GM13976 (cell line): ENCODE measurements at regions not wholly inside any gene's neighbourhood (a gene's known extent, or its start where the extent isn't known, plus 50 kb on each side); places are given as distances from the start of the nearest gene placed in this dataset.

Source experiments
- DNase-seq: peaks from one replicate; pipeline ENCODE4 v3.0.0; 2012; ENCODE audit warnings: low spot score
- CTCF ChIP-seq: IDR thresholded peaks from 2 replicates; pipeline ENCODE4 v1.5.1; 2012; ENCODE audit warnings: borderline replicate concordance, mild to moderate bottlenecking; ENCODE audit not compliant: insufficient read depth; ENCODE audit errors: extremely low read depth, missing control alignments, control extremely low read depth
- in situ Hi-C: fragments of 300-500 bp; cut with MboI; formaldehyde crosslinking; loops from one replicate; pipeline ENCODE4 v1.12.0; 2022; ENCODE audit warnings: low sequenced_read_pairs, mixed read lengths, inconsistent platforms; ENCODE audit not compliant: unreplicated experiment

- no peak for TF ChIP-seq CTCF
- in situ Hi-C loops: no loop called here
- DNase-seq: no peak
Observed at GRCh38 chr12:115774148-115774895, 503.2 kb downstream of the MED13L start.

- TF ChIP-seq CTCF: no peak
- no peak for DNase-seq
- in situ Hi-C loops: no loop called here
Observed at GRCh38 chr12:115771601-115772000, 505.9 kb downstream of the MED13L start.

GRCh38 chr12:115771065-115771464, 506.4 kb downstream of the MED13L start:
- TF ChIP-seq CTCF: no peak
- no peak for DNase-seq
- in situ Hi-C loops: no loop called here

- no peak for DNase-seq
- in situ Hi-C loops: no loop called here
- TF ChIP-seq CTCF: no peak
Observed at GRCh38 chr12:115770643-115771042, 506.9 kb downstream of the MED13L start.

- in situ Hi-C loops: no loop called here
- TF ChIP-seq CTCF: no peak
- no peak for DNase-seq
Observed at GRCh38 chr12:115767916-115768315, 509.6 kb downstream of the MED13L start.

GRCh38 chr12:115763982-115764621, 513.4 kb downstream of the MED13L start:
- no peak for DNase-seq
- in situ Hi-C loops: no loop called here
- no peak for TF ChIP-seq CTCF
